ENCODE measurements at regions not wholly inside any gene's neighbourhood (a gene's known extent, or its start where the extent isn't known, plus 50 kb on each side); places are given as distances from the start of the nearest gene placed in this dataset.

GRCh38 chr20:1792274-1792673, 102.9 kb upstream of the SIRPA start:
- no peak for TF ChIP-seq PKNOX1 (IDR thresholded peaks at IDR 0.05)
- no peak for TF ChIP-seq BHLHE40 (IDR thresholded peaks at IDR 0.05; ENCODE audit: borderline replicate concordance)

Data from HEK293T (cell line).